Activated T-helper 17 cell treated with anti-CD3 and anti-CD28 coated beads, Interleukin-2, amount 50 U/mL, for 72 hours (primary cell): ENCODE measurements at regions not wholly inside any gene's neighbourhood (a gene's known extent, or its start where the extent isn't known, plus 50 kb on each side); places are given as distances from the start of the nearest gene placed in this dataset.

ENCODE experiments used
- ATAC-seq: fragments of 150-1000 bp; cut with Tn5 transposase; replicated peaks from 2 replicates; pipeline ENCODE4 v1.10.0; 2021; ENCODE audit warnings: mild to moderate bottlenecking, moderate library complexity
- H3K27ac Mint-ChIP-seq: one replicate; pipeline ENCODE4 v1.8.0; 2022; ENCODE audit warnings: mixed read lengths
- H3K27me3 Mint-ChIP-seq: one replicate; pipeline ENCODE4 v1.8.0; 2022; ENCODE audit warnings: mixed read lengths
- H3K36me3 Mint-ChIP-seq: one replicate; pipeline ENCODE4 v1.8.0; 2022; ENCODE audit warnings: low read depth, mild to moderate bottlenecking, mixed read lengths
- H3K4me1 Mint-ChIP-seq: one replicate; pipeline ENCODE4 v1.8.0; 2022; ENCODE audit warnings: mixed read lengths
- H3K4me3 Mint-ChIP-seq: one replicate; pipeline ENCODE4 v1.8.0; 2022; ENCODE audit warnings: mild to moderate bottlenecking, mixed read lengths
- H3K9me3 Mint-ChIP-seq: one replicate; pipeline ENCODE4 v1.8.0; 2022; ENCODE audit warnings: mixed read lengths

GRCh38 chr2:168380500-168380899 is 75.6 kb upstream of the CERS6 start:
- Mint-ChIP-seq H3K4me3 (no peak overlapping the region), H3K36me3 (no peaks in the 10 kb centered on the region), H3K27ac (no peak overlapping the region), H3K9me3 (no peaks in the 10 kb centered on the region), H3K27me3 (no peaks in the 10 kb centered on the region), H3K4me1 (no peaks in the 10 kb centered on the region)
- no peak for ATAC-seq

DNA sequence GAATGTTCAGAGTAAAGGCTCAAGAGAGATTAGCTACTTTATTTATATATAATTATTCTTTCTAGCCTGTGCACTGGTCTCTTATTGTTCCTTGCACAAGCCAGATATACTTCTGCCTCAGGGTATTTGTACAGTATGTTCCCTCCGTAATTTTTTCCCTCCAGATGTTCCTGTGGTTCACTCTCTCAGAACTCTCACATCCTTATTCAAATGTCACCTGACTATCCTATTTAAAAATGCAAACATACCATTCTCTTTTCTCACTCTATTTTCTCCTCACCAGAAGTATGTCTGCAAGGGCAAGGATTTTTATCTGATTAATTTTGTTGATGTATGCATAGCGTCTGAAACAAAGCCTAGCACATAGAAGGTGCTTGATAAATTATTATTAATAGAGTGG is 64.0 kb upstream of the CERS6 start:
- Mint-ChIP-seq H3K27me3 (no peaks in the 10 kb centered on the region), H3K4me3 (no peak overlapping the region), H3K36me3 (no peaks in the 10 kb centered on the region), H3K4me1 (no peaks in the 10 kb centered on the region), H3K27ac (no peak overlapping the region), H3K9me3 (peaks cover 2% of the 10 kb centered on the region)
- ATAC-seq, result no peak

- H3K36me3 Mint-ChIP-seq, result no peaks in the 10 kb centered on the region
- no peaks in the 10 kb centered on the region for H3K27me3 Mint-ChIP-seq
- ATAC-seq, result no peak
- H3K4me1 Mint-ChIP-seq, result no peaks in the 10 kb centered on the region
- no peak overlapping the region for H3K4me3 Mint-ChIP-seq
- no peak overlapping the region for H3K27ac Mint-ChIP-seq
- peaks cover 3% of the 10 kb centered on the region for H3K9me3 Mint-ChIP-seq
Measured at GRCh38 chr2:168392797-168393196, 63.3 kb upstream of the CERS6 start.

DNA sequence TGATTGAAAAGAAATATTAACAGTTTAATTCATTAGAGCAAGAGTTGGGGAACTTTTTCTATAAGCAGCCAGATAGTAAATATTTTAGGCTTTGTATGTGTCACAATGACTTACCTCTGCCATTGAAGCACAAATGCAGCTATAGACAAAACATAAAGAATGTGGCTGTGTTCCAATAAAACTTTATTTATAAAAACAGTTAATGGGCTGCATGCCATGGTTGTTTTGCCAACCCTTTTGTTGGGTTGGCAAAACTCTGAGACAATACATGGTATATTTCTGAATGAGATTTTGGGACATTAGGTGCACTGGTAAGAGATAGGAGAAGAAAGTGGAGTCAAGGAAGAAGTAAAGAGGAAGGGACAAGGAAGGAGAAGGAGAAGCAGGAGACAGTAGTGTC is 61.8 kb upstream of the CERS6 start:
- no peak for ATAC-seq
- Mint-ChIP-seq H3K4me1 (no peaks in the 10 kb centered on the region), H3K9me3 (peaks cover 3% of the 10 kb centered on the region), H3K36me3 (no peaks in the 10 kb centered on the region), H3K27me3 (no peaks in the 10 kb centered on the region), H3K4me3 (no peak overlapping the region), H3K27ac (no peak overlapping the region)

DNA sequence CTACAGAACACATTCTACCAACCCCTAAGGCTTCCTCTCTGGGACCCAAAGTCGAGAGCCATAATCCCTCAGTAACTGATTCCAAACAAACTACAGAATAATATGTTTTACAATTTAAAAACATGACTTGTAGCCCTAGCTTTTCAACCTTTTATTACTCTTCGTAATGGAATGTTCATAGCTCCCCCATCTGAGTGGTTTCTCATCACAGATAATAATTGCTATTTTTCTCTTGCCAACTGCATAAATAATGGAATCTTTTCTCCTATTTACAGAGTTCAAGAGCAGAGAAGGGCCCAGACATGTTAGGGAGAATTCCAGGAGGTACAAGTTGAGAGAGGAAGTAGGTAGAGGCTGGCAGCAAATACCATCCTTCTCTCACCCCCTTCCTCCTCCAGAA is 59.9 kb upstream of the CERS6 start:
- no peak for ATAC-seq
- Mint-ChIP-seq H3K27me3 (no peaks in the 10 kb centered on the region), H3K9me3 (peaks cover 3% of the 10 kb centered on the region)

DNA sequence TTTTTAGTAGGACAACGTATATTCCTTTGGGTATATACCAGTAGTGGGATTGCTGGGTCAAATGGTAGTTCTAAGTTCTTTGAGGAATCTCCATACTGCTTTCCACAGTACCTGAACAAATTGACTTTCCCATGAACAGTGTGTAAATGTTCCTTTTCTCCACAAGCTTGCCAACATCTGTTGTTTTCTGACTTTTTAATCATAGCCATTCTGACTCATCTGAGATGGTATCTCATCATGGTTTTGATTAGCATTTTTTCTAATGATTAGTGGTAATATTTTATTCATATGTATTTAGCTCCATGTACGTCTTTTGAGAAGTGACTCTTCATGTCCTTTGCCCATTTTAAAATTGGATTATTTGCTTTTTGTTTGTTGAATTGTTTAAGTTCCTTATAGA is 58.4 kb upstream of the CERS6 start:
- Mint-ChIP-seq H3K4me1 (no peaks in the 10 kb centered on the region), H3K36me3 (no peaks in the 10 kb centered on the region), H3K27ac (no peak overlapping the region), H3K4me3 (no peak overlapping the region), H3K27me3 (no peaks in the 10 kb centered on the region), H3K9me3 (peaks cover 3% of the 10 kb centered on the region)
- ATAC-seq, result no peak

More for the DNA sequence above, 59.9 kb upstream of the CERS6 start:
- Mint-ChIP-seq H3K36me3 (no peaks in the 10 kb centered on the region), H3K4me3 (no peak overlapping the region), H3K27ac (no peak overlapping the region), H3K4me1 (no peaks in the 10 kb centered on the region)

DNA sequence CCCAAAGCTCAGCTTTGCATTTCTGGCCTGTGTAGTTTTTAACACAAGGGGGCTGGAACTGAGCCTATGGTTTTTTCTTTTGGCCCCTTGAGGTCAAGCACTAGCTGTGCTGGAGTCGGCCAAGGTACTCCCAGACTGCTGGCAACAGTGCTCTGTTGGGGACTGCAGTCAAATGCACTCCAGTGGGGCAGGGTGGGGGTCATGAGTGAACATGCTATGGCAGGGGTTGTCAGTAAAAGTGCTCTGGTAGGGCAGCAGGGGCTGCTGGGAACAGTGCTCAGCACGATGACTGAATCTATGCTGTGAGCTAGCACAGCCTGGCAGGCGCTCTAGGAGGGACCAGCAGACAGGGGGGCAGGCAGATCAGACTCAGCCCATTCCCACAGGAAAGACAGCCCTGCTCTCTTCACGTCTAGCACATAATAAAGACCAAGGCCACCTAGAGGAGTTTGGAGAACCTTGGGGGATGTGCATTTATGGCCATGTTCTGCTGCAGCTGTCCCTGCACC is 55.0 kb upstream of the CERS6 start:
- no peaks in the 10 kb centered on the region for H3K36me3 Mint-ChIP-seq
- peaks cover 4% of the 10 kb centered on the region for H3K27me3 Mint-ChIP-seq
- no peak for ATAC-seq
- H3K4me3 Mint-ChIP-seq, result no peak overlapping the region
- peaks cover 3% of the 10 kb centered on the region for H3K9me3 Mint-ChIP-seq
- no peak overlapping the region for H3K27ac Mint-ChIP-seq
- no peaks in the 10 kb centered on the region for H3K4me1 Mint-ChIP-seq

DNA sequence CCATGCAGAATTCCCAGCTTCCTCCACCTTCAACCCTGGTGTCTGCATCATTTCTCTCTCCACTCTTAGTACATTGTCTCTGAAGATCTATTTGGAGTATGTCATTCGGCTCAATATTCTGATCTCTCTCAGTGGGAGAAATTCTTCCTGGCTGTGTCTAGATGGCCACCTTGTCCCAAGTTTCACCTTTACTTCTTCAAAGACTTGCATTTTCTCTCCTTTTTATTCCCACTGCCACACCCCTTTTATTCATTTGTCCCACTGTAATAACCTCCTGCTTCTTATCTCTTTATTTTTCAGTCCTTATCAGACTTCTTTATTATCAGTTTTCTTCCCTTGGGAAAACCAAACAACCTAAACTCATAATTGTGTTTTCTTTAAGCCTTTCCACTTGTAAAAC is 54.3 kb upstream of the CERS6 start:
- H3K27ac Mint-ChIP-seq, result no peak overlapping the region
- no peak overlapping the region for H3K4me3 Mint-ChIP-seq
- H3K36me3 Mint-ChIP-seq, result no peaks in the 10 kb centered on the region
- H3K9me3 Mint-ChIP-seq, result peaks cover 3% of the 10 kb centered on the region
- H3K27me3 Mint-ChIP-seq, result peaks cover 4% of the 10 kb centered on the region
- no peak for ATAC-seq
- H3K4me1 Mint-ChIP-seq, result no peaks in the 10 kb centered on the region

GRCh38 chr2:168402531-168402930 is 53.5 kb upstream of the CERS6 start:
- H3K27me3 Mint-ChIP-seq, result peaks cover 4% of the 10 kb centered on the region
- no peaks in the 10 kb centered on the region for H3K4me1 Mint-ChIP-seq
- no peak for ATAC-seq
- H3K4me3 Mint-ChIP-seq, result no peak overlapping the region
- no peaks in the 10 kb centered on the region for H3K9me3 Mint-ChIP-seq
- no peak overlapping the region for H3K27ac Mint-ChIP-seq
- H3K36me3 Mint-ChIP-seq, result no peaks in the 10 kb centered on the region

DNA sequence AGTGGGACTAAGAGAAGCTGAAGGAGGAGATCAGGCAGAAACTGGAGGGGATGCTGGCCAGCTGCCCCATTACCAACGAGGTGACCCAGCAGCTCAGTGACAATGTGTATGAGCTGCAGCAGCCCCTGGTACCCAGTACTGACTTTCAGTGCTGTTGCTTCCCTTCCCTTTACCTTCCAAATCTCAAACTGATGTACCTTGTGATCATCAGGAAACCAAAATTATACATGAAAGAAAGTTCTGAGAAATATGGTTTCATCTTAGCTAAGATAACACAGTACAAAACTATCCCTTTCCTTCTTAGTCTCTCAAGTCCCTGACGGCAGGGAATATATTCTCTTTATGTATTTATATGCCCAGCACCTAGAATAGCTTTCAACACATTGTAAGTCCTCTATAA is 52.3 kb upstream of the CERS6 start:
- Mint-ChIP-seq H3K36me3 (no peaks in the 10 kb centered on the region), H3K4me3 (no peak overlapping the region), H3K4me1 (no peaks in the 10 kb centered on the region), H3K27ac (no peak overlapping the region), H3K27me3 (peaks cover 4% of the 10 kb centered on the region), H3K9me3 (no peaks in the 10 kb centered on the region)
- no peak for ATAC-seq

DNA sequence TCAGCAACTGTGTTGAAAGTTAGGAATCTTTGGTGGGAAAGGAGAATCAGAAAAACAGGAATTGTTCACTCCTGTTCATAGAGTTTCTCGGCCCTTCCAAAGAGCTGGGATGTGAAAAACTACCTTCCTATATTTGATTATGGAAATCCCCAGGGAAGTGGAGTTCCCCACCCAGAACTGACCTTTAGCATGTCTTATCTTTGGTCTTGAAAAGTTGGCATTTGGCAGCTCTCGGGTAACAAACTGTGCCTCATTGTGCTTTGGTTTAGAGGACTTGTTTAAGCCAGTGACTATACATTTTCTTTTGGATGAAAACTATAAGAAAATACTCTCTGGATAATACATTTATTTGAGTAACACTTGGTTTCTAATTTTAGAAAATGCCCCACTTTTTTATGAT is 51.3 kb upstream of the CERS6 start:
- no peak for ATAC-seq
- no peaks in the 10 kb centered on the region for H3K9me3 Mint-ChIP-seq
- no peak overlapping the region for H3K27ac Mint-ChIP-seq
- peaks cover 7% of the 10 kb centered on the region for H3K27me3 Mint-ChIP-seq
- no peaks in the 10 kb centered on the region for H3K36me3 Mint-ChIP-seq
- no peaks in the 10 kb centered on the region for H3K4me1 Mint-ChIP-seq
- no peak overlapping the region for H3K4me3 Mint-ChIP-seq
